GM12878 (cell line): ENCODE measurements at regions not wholly inside any gene's neighbourhood (a gene's known extent, or its start where the extent isn't known, plus 50 kb on each side); places are given as distances from the start of the nearest gene placed in this dataset.
"Not testable (repeated sequence)": the region's sequence is repeated elsewhere in the genome, so short reads cannot be mapped to it uniquely, and the experiment has no call there.

Experiments used
- ATAC-seq: fragments of 200-7000 bp; cut with Tn5 transposase; 3 replicates; pipeline ENCODE4 v1.9.1; 2020; ENCODE audit warnings: mild to moderate bottlenecking, moderate library complexity
- BruUV-seq: library from RNA; stranded (reverse); fragments of 400-500 nt; replicated peaks from 2 replicates; lab custom pipeline; 2021; lab: Mats Ljungman, UMichigan
- CTCF ChIA-PET: fragments of 300-600 bp; sonication (Branson Sonifier 250); formaldehyde crosslinking; extraction: SDS; loops from one replicate; lab custom pipeline; 2021; ENCODE audit warnings: inconsistent platforms; lab: Yijun Ruan, JAX
- POLR2A ChIA-PET: fragments of 350-600 bp; formaldehyde crosslinking; extraction: SDS; loops from one replicate; lab custom pipeline; 2021; ENCODE audit warnings: inconsistent platforms; lab: Charles Lee
- RAD21 ChIA-PET: fragments of 300-600 bp; sonication (Branson Sonifier 250); formaldehyde crosslinking; loops from one replicate; lab custom pipeline; 2023; ENCODE audit warnings: antibody characterized with exemption; ENCODE audit not compliant: unreplicated experiment; lab: Charles Lee
- SMC1A ChIA-PET: fragments of 300-600 bp; sonication (Branson Sonifier 250); formaldehyde crosslinking; loops from one replicate; lab custom pipeline; 2023; ENCODE audit not compliant: unreplicated experiment, uncharacterized antibody; lab: Charles Lee
- DNase-seq: peaks from one replicate; pipeline ENCODE4 v3.0.0-alpha.2; 2011; ENCODE audit warnings: low read depth, low spot score
- FAIRE-seq: peaks from 3 replicates; lab custom pipeline; 2011; peaks lifted over from hg19 to GRCh38; lab: Jason Lieb, UNC
- H2AFZ ChIP-seq: 2 replicates; pipeline ENCODE4 v1.6.0; 2011; ENCODE audit warnings: low read depth, low read length, control low read depth; ENCODE audit not compliant: control insufficient read depth
- H3K27ac ChIP-seq: 2 replicates; pipeline ENCODE4 v1.5.1; 2011; ENCODE audit warnings: control low read depth; ENCODE audit not compliant: control insufficient read depth, insufficient read depth
- H3K27me3 ChIP-seq, 2 experiments: replicated peaks in 1 of 2; 2 replicates each; pipeline versions ENCODE4 v1.6.0 to v1.6.1; 2011; ENCODE audit warnings: low read length in 1 of 2; ENCODE audit not compliant: control insufficient read depth in 2 of 2, insufficient read depth in 2 of 2
- H3K36me3 ChIP-seq, 2 experiments: 2 replicates each; pipeline ENCODE4 v1.5.1; 2011; ENCODE audit warnings: low read length in 1 of 2; ENCODE audit not compliant: control insufficient read depth in 2 of 2, insufficient read depth in 2 of 2
- H3K4me1 ChIP-seq: 2 replicates; pipeline ENCODE4 v1.6.1; 2011; ENCODE audit warnings: mild to moderate bottlenecking, low read length, moderate library complexity, mixed read lengths; ENCODE audit not compliant: control insufficient read depth, insufficient read depth
- H3K4me2 ChIP-seq: 2 replicates; pipeline ENCODE4 v1.6.0; 2011; ENCODE audit warnings: control low read depth; ENCODE audit not compliant: control insufficient read depth, insufficient read depth
- H3K4me3 ChIP-seq: fragments of 200-600 bp; sonication (generic); 2 replicates; pipeline ENCODE4 v1.5.1; 2016
- H3K79me2 ChIP-seq: 2 replicates; pipeline ENCODE4 v1.6.0; 2011; ENCODE audit warnings: low read length; ENCODE audit not compliant: control insufficient read depth, insufficient read depth
- H3K9ac ChIP-seq: 2 replicates; pipeline ENCODE4 v1.8.0; 2011; ENCODE audit warnings: low read length, control low read depth, mixed read lengths; ENCODE audit not compliant: control insufficient read depth, insufficient read depth
- H3K9me3 ChIP-seq: replicated peaks from 3 replicates; pipeline ENCODE4 v1.5.1; 2011; ENCODE audit warnings: mild to moderate bottlenecking, low read length; ENCODE audit not compliant: control insufficient read depth, insufficient read depth
- H4K20me1 ChIP-seq: 2 replicates; pipeline ENCODE4 v1.6.0; 2011; ENCODE audit not compliant: control insufficient read depth, insufficient read depth
- EED ChIP-seq: sonication (generic); IDR thresholded peaks from 2 replicates; pipeline ENCODE4 v1.6.1; 2016; ENCODE audit warnings: antibody characterized with exemption, low read depth
- FOXM1 ChIP-seq: IDR thresholded peaks from 2 replicates; pipeline ENCODE4 v1.6.1; 2012; ENCODE audit warnings: low read depth, mild to moderate bottlenecking, inconsistent platforms, low read length, moderate library complexity
- NFIC ChIP-seq: IDR thresholded peaks from 2 replicates; pipeline ENCODE4 v1.6.1; 2012; ENCODE audit warnings: low read depth, mild to moderate bottlenecking, inconsistent platforms, low read length, moderate library complexity
- WGBS: methylation state at CpG from one replicate; pipeline ENCODE4 v1.1.6; 2016; ENCODE audit warnings: low lambda C conversion rate; ENCODE audit not compliant: insufficient replicate concordance, insufficient coverage; ENCODE audit errors: missing lambda C conversion rate; 5-methylcytosine and 5-hydroxymethylcytosine counted together
- in situ Hi-C: fragments of 300-500 bp; cut with MboI; formaldehyde crosslinking; loops from 9 replicates; pipeline ENCODE4 v1.14.3; 2018; ENCODE audit warnings: mixed read lengths
- intact Hi-C: fragments of 100-400 bp; cut with micrococcal nuclease; formaldehyde crosslinking; loops from one replicate; pipeline ENCODE4 v1.14.2; 2022; ENCODE audit not compliant: unreplicated experiment
- TF ChIP-seq, protein P1 (sequence below): IDR thresholded peaks from 2 replicates; pipeline ENCODE4 v1.6.1; 2012; ENCODE audit warnings: low read length, inconsistent platforms

DNA sequence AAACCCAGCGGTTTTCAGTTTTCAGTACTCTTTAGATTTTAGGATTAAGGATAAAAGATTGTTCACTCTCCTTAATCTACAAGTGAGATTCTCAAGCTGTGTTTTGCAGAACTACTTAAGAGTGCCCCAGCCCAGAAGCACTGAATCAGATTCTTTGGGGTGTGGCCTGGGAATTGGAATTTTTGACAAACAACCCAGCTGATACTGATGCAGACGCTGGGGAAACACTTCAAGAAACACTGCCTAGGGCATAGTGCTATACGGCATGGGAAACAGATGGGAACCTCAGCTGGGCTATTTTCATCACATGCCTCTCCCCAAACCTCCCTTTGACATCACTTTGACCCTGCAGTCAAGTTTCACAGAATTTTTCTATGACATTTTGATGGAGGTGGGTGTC lies 77.3 kb downstream of the TNFAIP3 start:
- Histone ChIP-seq H3K4me2 (peak overlapping the region; percentile 6; the same call in 1 of the 2 replicates), H3K4me3 (peak overlapping the region; percentile 37; the same call in 1 of the 2 replicates), H2AFZ (peak overlapping the region; percentile 62), H3K4me1 (peaks cover 35% of the 10 kb centered on the region), H3K9ac (peak overlapping the region; percentile 30; the same call in 1 of the 2 replicates), H3K27ac (peak overlapping the region; percentile 42)
- ChIA-PET RAD21 (interaction anchor here (0.8 to 19.0 kb wide), 25 partner anchors 11 to 294 kb away, joined by 3 to 774 read pairs (median 7); partner anchors contain the start of gene TNFAIP3), CTCF (interaction anchor here (0.8 to 16.7 kb wide), 42 partner anchors 9 to 850 kb away, joined by 3 to 712 read pairs (median 6); partner anchors contain the start of gene TNFAIP3), SMC1A (interaction anchor here (0.6 to 34.9 kb wide), 31 partner anchors 8 to 298 kb away, joined by 3 to 1237 read pairs (median 5); partner anchors contain the start of gene TNFAIP3), POLR2A (interaction anchor here (0.7 to 4.8 kb wide), 9 partner anchors 31 to 236 kb away, joined by 3 to 42 read pairs (median 5); no protein-coding TSS in a partner anchor)
- H4K20me1 ChIP-seq, H3K27me3 ChIP-seq, DNase-seq, FAIRE-seq, BruUV-seq, H3K36me3 ChIP-seq, H3K79me2 ChIP-seq, H3K9me3 ChIP-seq: not testable (repeated sequence)
- WGBS = 19% methylated on average over 3 of the region's 3 CpGs
- intact Hi-C loops (loop anchor here (5.0 kb wide), 1 partner anchor 142 kb away; no protein-coding TSS in a partner anchor), in situ Hi-C loops (loop anchor here (5.0 kb wide), 3 partner anchors 77 to 237 kb away; partner anchors contain the start of gene TNFAIP3)
- peak; percentile 17 for ATAC-seq
- TF ChIP-seq, protein P1, sequence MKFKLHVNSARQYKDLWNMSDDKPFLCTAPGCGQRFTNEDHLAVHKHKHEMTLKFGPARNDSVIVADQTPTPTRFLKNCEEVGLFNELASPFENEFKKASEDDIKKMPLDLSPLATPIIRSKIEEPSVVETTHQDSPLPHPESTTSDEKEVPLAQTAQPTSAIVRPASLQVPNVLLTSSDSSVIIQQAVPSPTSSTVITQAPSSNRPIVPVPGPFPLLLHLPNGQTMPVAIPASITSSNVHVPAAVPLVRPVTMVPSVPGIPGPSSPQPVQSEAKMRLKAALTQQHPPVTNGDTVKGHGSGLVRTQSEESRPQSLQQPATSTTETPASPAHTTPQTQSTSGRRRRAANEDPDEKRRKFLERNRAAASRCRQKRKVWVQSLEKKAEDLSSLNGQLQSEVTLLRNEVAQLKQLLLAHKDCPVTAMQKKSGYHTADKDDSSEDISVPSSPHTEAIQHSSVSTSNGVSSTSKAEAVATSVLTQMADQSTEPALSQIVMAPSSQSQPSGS = 0 out of 2 replicates have a peak, but pooled peaks have one; percentile 35
- TF ChIP-seq EED (0 out of 2 replicates have a peak, but pooled peaks have one; percentile 38), NFIC (0 out of 2 replicates have a peak, but pooled peaks have one; percentile 42), FOXM1 (0 out of 2 replicates have a peak, but pooled peaks have one; percentile 34)
